ENCODE measurements at regions not wholly inside any gene's neighbourhood (a gene's known extent, or its start where the extent isn't known, plus 50 kb on each side); places are given as distances from the start of the nearest gene placed in this dataset.

GRCh38 chr16:85491798-85492294 is 121.3 kb upstream of the GSE1 start (continued):
- no peak for TF ChIP-seq BCL3 (CRISPR knock-in tag; IDR thresholded peaks at IDR 0.05)
- TF ChIP-seq MLLT10 (CRISPR knock-in tag; IDR thresholded peaks at IDR 0.05) = no peak
- no peak for TF ChIP-seq HMGXB3 (CRISPR knock-in tag; IDR thresholded peaks at IDR 0.05; ENCODE audit: borderline replicate concordance)
- no peak for TF ChIP-seq SNAPC4 (CRISPR knock-in tag; IDR thresholded peaks at IDR 0.05)
- 0 out of 2 replicates have a peak, but pooled peaks have one; percentile 13 for TF ChIP-seq CTCF (CRISPR knock-in tag; IDR thresholded peaks at IDR 0.05)
- TF ChIP-seq MBD4 (IDR thresholded peaks at IDR 0.05; ENCODE audit: borderline replicate concordance, low read length) = no peak
- TF ChIP-seq FOSL1 (CRISPR knock-in tag; IDR thresholded peaks at IDR 0.05; ENCODE audit: borderline replicate concordance) = no peak
- peak; percentile 17; the same call in 1 of the 2 replicates for TF ChIP-seq ZNF574 (CRISPR knock-in tag; IDR thresholded peaks at IDR 0.05)
- 0 out of 2 replicates have a peak, but pooled peaks have one; percentile 17 for TF ChIP-seq RCOR2 (CRISPR knock-in tag; IDR thresholded peaks at IDR 0.05)
- TF ChIP-seq SIX4 (CRISPR knock-in tag; IDR thresholded peaks at IDR 0.05) = no peak
- no peak for TF ChIP-seq ARID2 (CRISPR knock-in tag; IDR thresholded peaks at IDR 0.05; ENCODE audit: borderline replicate concordance)
- TF ChIP-seq MATR3 (CRISPR knock-in tag; IDR thresholded peaks at IDR 0.05) = no peak
